ENCODE measurements at regions not wholly inside any gene's neighbourhood (a gene's known extent, or its start where the extent isn't known, plus 50 kb on each side); places are given as distances from the start of the nearest gene placed in this dataset.
"Not testable (repeated sequence)": the region's sequence is repeated elsewhere in the genome, so short reads cannot be mapped to it uniquely, and the experiment has no call there.

GRCh38 chr13:22881721-22882608 lies 298.8 kb upstream of the SGCG start:
- not testable (repeated sequence) for H3K9ac ChIP-seq (ENCODE audit: low read depth in 1 of 2, low read length in 2 of 2); H3K27ac ChIP-seq (ENCODE audit: low read depth in 2 of 2, low read length in 2 of 2); H3K4me1 ChIP-seq (ENCODE audit: control insufficient read depth in 2 of 2, insufficient read depth in 2 of 2, low read length in 2 of 2); H3K9me3 ChIP-seq (ENCODE audit: control insufficient read depth in 2 of 2, low read length in 2 of 2); H3K4me3 ChIP-seq (ENCODE audit: low read length in 2 of 2); H3K27me3 ChIP-seq (ENCODE audit: control insufficient read depth in 2 of 2, insufficient read depth in 2 of 2, low read length in 2 of 2); H3K36me3 ChIP-seq (ENCODE audit: control insufficient read depth in 2 of 2, insufficient read depth in 2 of 2, low read length in 2 of 2)

- Histone ChIP-seq H3K27me3 (ENCODE audit: control insufficient read depth in 2 of 2, insufficient read depth in 2 of 2, low read length in 2 of 2) (no peaks in the 10 kb centered on the region), H3K4me1 (ENCODE audit: control insufficient read depth in 2 of 2, insufficient read depth in 2 of 2, low read length in 2 of 2) (no peaks in the 10 kb centered on the region), H3K9ac (ENCODE audit: low read depth in 1 of 2, low read length in 2 of 2) (no peak overlapping the region), H3K9me3 (ENCODE audit: control insufficient read depth in 2 of 2, low read length in 2 of 2) (no peaks in the 10 kb centered on the region), H3K4me3 (ENCODE audit: low read length in 2 of 2) (no peak overlapping the region), H3K36me3 (ENCODE audit: control insufficient read depth in 2 of 2, insufficient read depth in 2 of 2, low read length in 2 of 2) (no peaks in the 10 kb centered on the region), H3K27ac (ENCODE audit: low read depth in 2 of 2, low read length in 2 of 2) (no peak overlapping the region)
Observed at GRCh38 chr13:22883262-22883840, 297.4 kb upstream of the SGCG start.

GRCh38 chr13:22883956-22884355 lies 296.8 kb upstream of the SGCG start:
- Histone ChIP-seq H3K9me3 (ENCODE audit: control insufficient read depth in 2 of 2, low read length in 2 of 2) (no peaks in the 10 kb centered on the region), H3K4me1 (ENCODE audit: control insufficient read depth in 2 of 2, insufficient read depth in 2 of 2, low read length in 2 of 2) (no peaks in the 10 kb centered on the region)

GRCh38 chr13:22886061-22886460 lies 294.7 kb upstream of the SGCG start:
- not testable (repeated sequence) for H3K9ac ChIP-seq (ENCODE audit: low read depth in 1 of 2, low read length in 2 of 2); H3K4me3 ChIP-seq (ENCODE audit: low read length in 2 of 2); H3K9me3 ChIP-seq (ENCODE audit: control insufficient read depth in 2 of 2, low read length in 2 of 2); H3K36me3 ChIP-seq (ENCODE audit: control insufficient read depth in 2 of 2, insufficient read depth in 2 of 2, low read length in 2 of 2); H3K27ac ChIP-seq (ENCODE audit: low read depth in 2 of 2, low read length in 2 of 2); H3K4me1 ChIP-seq (ENCODE audit: control insufficient read depth in 2 of 2, insufficient read depth in 2 of 2, low read length in 2 of 2); H3K27me3 ChIP-seq (ENCODE audit: control insufficient read depth in 2 of 2, insufficient read depth in 2 of 2, low read length in 2 of 2)

More at GRCh38 chr13:22883956-22884355, 296.8 kb upstream of the SGCG start:
- Histone ChIP-seq H3K27ac (ENCODE audit: low read depth in 2 of 2, low read length in 2 of 2) (no peak overlapping the region), H3K4me3 (ENCODE audit: low read length in 2 of 2) (no peak overlapping the region), H3K27me3 (ENCODE audit: control insufficient read depth in 2 of 2, insufficient read depth in 2 of 2, low read length in 2 of 2) (no peaks in the 10 kb centered on the region), H3K9ac (ENCODE audit: low read depth in 1 of 2, low read length in 2 of 2) (no peak overlapping the region), H3K36me3 (ENCODE audit: control insufficient read depth in 2 of 2, insufficient read depth in 2 of 2, low read length in 2 of 2) (no peaks in the 10 kb centered on the region)

- H3K27me3 ChIP-seq (ENCODE audit: control insufficient read depth in 2 of 2, insufficient read depth in 2 of 2, low read length in 2 of 2); H3K4me3 ChIP-seq (ENCODE audit: low read length in 2 of 2); H3K36me3 ChIP-seq (ENCODE audit: control insufficient read depth in 2 of 2, insufficient read depth in 2 of 2, low read length in 2 of 2); H3K9ac ChIP-seq (ENCODE audit: low read depth in 1 of 2, low read length in 2 of 2); H3K27ac ChIP-seq (ENCODE audit: low read depth in 2 of 2, low read length in 2 of 2); H3K4me1 ChIP-seq (ENCODE audit: control insufficient read depth in 2 of 2, insufficient read depth in 2 of 2, low read length in 2 of 2); H3K9me3 ChIP-seq (ENCODE audit: control insufficient read depth in 2 of 2, low read length in 2 of 2): not testable (repeated sequence)
Observed at GRCh38 chr13:22889376-22889775, 291.4 kb upstream of the SGCG start.

- H3K4me1 ChIP-seq (ENCODE audit: control insufficient read depth in 2 of 2, insufficient read depth in 2 of 2, low read length in 2 of 2): no peaks in the 10 kb centered on the region
- H3K27me3 ChIP-seq (ENCODE audit: control insufficient read depth in 2 of 2, insufficient read depth in 2 of 2, low read length in 2 of 2): no peaks in the 10 kb centered on the region
- no peaks in the 10 kb centered on the region for H3K36me3 ChIP-seq (ENCODE audit: control insufficient read depth in 2 of 2, insufficient read depth in 2 of 2, low read length in 2 of 2)
- H3K4me3 ChIP-seq (ENCODE audit: low read length in 2 of 2): no peak overlapping the region
- H3K9me3 ChIP-seq (ENCODE audit: control insufficient read depth in 2 of 2, low read length in 2 of 2): no peaks in the 10 kb centered on the region
- no peak overlapping the region for H3K9ac ChIP-seq (ENCODE audit: low read depth in 1 of 2, low read length in 2 of 2)
- H3K27ac ChIP-seq (ENCODE audit: low read depth in 2 of 2, low read length in 2 of 2): no peak overlapping the region
Observed at GRCh38 chr13:22893204-22893603, 287.6 kb upstream of the SGCG start.

- no peaks in the 10 kb centered on the region for H3K9me3 ChIP-seq (ENCODE audit: control insufficient read depth in 2 of 2, low read length in 2 of 2)
- no peak overlapping the region for H3K9ac ChIP-seq (ENCODE audit: low read depth in 1 of 2, low read length in 2 of 2)
- H3K36me3 ChIP-seq (ENCODE audit: control insufficient read depth in 2 of 2, insufficient read depth in 2 of 2, low read length in 2 of 2): no peaks in the 10 kb centered on the region
- no peaks in the 10 kb centered on the region for H3K4me1 ChIP-seq (ENCODE audit: control insufficient read depth in 2 of 2, insufficient read depth in 2 of 2, low read length in 2 of 2)
- no peak overlapping the region for H3K27ac ChIP-seq (ENCODE audit: low read depth in 2 of 2, low read length in 2 of 2)
- no peaks in the 10 kb centered on the region for H3K27me3 ChIP-seq (ENCODE audit: control insufficient read depth in 2 of 2, insufficient read depth in 2 of 2, low read length in 2 of 2)
- H3K4me3 ChIP-seq (ENCODE audit: low read length in 2 of 2): no peak overlapping the region
Observed at GRCh38 chr13:22893777-22894176, 287.0 kb upstream of the SGCG start.

GRCh38 chr13:22897571-22898314 lies 283.0 kb upstream of the SGCG start:
- Histone ChIP-seq H3K4me3 (ENCODE audit: low read length in 2 of 2) (no peak overlapping the region), H3K4me1 (ENCODE audit: control insufficient read depth in 2 of 2, insufficient read depth in 2 of 2, low read length in 2 of 2) (no peaks in the 10 kb centered on the region), H3K9me3 (ENCODE audit: control insufficient read depth in 2 of 2, low read length in 2 of 2) (no peaks in the 10 kb centered on the region), H3K27me3 (ENCODE audit: control insufficient read depth in 2 of 2, insufficient read depth in 2 of 2, low read length in 2 of 2) (no peaks in the 10 kb centered on the region), H3K9ac (ENCODE audit: low read depth in 1 of 2, low read length in 2 of 2) (no peak overlapping the region), H3K36me3 (ENCODE audit: control insufficient read depth in 2 of 2, insufficient read depth in 2 of 2, low read length in 2 of 2) (no peaks in the 10 kb centered on the region), H3K27ac (ENCODE audit: low read depth in 2 of 2, low read length in 2 of 2) (no peak overlapping the region)

- H3K4me3 ChIP-seq (ENCODE audit: low read length in 2 of 2); H3K9ac ChIP-seq (ENCODE audit: low read depth in 1 of 2, low read length in 2 of 2); H3K27me3 ChIP-seq (ENCODE audit: control insufficient read depth in 2 of 2, insufficient read depth in 2 of 2, low read length in 2 of 2): not testable (repeated sequence)
Observed at GRCh38 chr13:22900416-22900951, 280.3 kb upstream of the SGCG start.

GRCh38 chr13:22903301-22903700 lies 277.5 kb upstream of the SGCG start:
- Histone ChIP-seq H3K36me3 (ENCODE audit: control insufficient read depth in 2 of 2, insufficient read depth in 2 of 2, low read length in 2 of 2) (no peaks in the 10 kb centered on the region), H3K27me3 (ENCODE audit: control insufficient read depth in 2 of 2, insufficient read depth in 2 of 2, low read length in 2 of 2) (no peaks in the 10 kb centered on the region), H3K4me3 (ENCODE audit: low read length in 2 of 2) (no peak overlapping the region), H3K27ac (ENCODE audit: low read depth in 2 of 2, low read length in 2 of 2) (no peak overlapping the region), H3K9me3 (ENCODE audit: control insufficient read depth in 2 of 2, low read length in 2 of 2) (no peaks in the 10 kb centered on the region), H3K9ac (ENCODE audit: low read depth in 1 of 2, low read length in 2 of 2) (no peak overlapping the region), H3K4me1 (ENCODE audit: control insufficient read depth in 2 of 2, insufficient read depth in 2 of 2, low read length in 2 of 2) (no peaks in the 10 kb centered on the region)

More at GRCh38 chr13:22900416-22900951, 280.3 kb upstream of the SGCG start:
- H3K4me1 ChIP-seq (ENCODE audit: control insufficient read depth in 2 of 2, insufficient read depth in 2 of 2, low read length in 2 of 2); H3K9me3 ChIP-seq (ENCODE audit: control insufficient read depth in 2 of 2, low read length in 2 of 2); H3K36me3 ChIP-seq (ENCODE audit: control insufficient read depth in 2 of 2, insufficient read depth in 2 of 2, low read length in 2 of 2); H3K27ac ChIP-seq (ENCODE audit: low read depth in 2 of 2, low read length in 2 of 2): not testable (repeated sequence)

All from mucosa of rectum (tissue), 2 donors.